ENCODE measurements at regions not wholly inside any gene's neighbourhood (a gene's known extent, or its start where the extent isn't known, plus 50 kb on each side); places are given as distances from the start of the nearest gene placed in this dataset.

GRCh38 chr1:163745204-163745603 is 423.4 kb downstream of the NUF2 start:
- no peaks in the 10 kb centered on the region for H3K27me3 ChIP-seq
- H3K27ac ChIP-seq: no peak overlapping the region
- no peaks in the 10 kb centered on the region for H3K4me1 ChIP-seq
- no peak overlapping the region for H3K4me3 ChIP-seq
- no peak for DNase-seq
- H3K36me3 ChIP-seq: no peaks in the 10 kb centered on the region
- TF ChIP-seq CTCF (IDR thresholded peaks at IDR 0.05) (no peak), POLR2A (IDR thresholded peaks at IDR 0.05) (no peak)
- no peaks in the 10 kb centered on the region for H3K9me3 ChIP-seq

- Histone ChIP-seq H3K4me3 (no peak overlapping the region), H3K4me1 (no peaks in the 10 kb centered on the region), H3K9me3 (no peaks in the 10 kb centered on the region), H3K36me3 (no peaks in the 10 kb centered on the region), H3K27me3 (no peaks in the 10 kb centered on the region), H3K27ac (no peak overlapping the region)
- TF ChIP-seq POLR2A (IDR thresholded peaks at IDR 0.05) (no peak), CTCF (IDR thresholded peaks at IDR 0.05) (no peak)
- no peak for DNase-seq
Observed at GRCh38 chr1:163747261-163747660, 425.5 kb downstream of the NUF2 start.

- TF ChIP-seq CTCF (IDR thresholded peaks at IDR 0.05): no peak
- TF ChIP-seq POLR2A (IDR thresholded peaks at IDR 0.05): no peak
- Histone ChIP-seq H3K36me3 (no peaks in the 10 kb centered on the region), H3K4me3 (no peak overlapping the region), H3K9me3 (no peaks in the 10 kb centered on the region), H3K27me3 (no peaks in the 10 kb centered on the region), H3K27ac (no peak overlapping the region), H3K4me1 (no peaks in the 10 kb centered on the region)
- no peak for DNase-seq
Observed at GRCh38 chr1:163747855-163748254, 426.1 kb downstream of the NUF2 start.

- no peaks in the 10 kb centered on the region for H3K27me3 ChIP-seq
- H3K27ac ChIP-seq: no peak overlapping the region
- DNase-seq: no peak
- TF ChIP-seq POLR2A (IDR thresholded peaks at IDR 0.05) (no peak), CTCF (IDR thresholded peaks at IDR 0.05) (no peak)
- no peaks in the 10 kb centered on the region for H3K9me3 ChIP-seq
- no peak overlapping the region for H3K4me3 ChIP-seq
- H3K4me1 ChIP-seq: no peaks in the 10 kb centered on the region
- no peaks in the 10 kb centered on the region for H3K36me3 ChIP-seq
Observed at GRCh38 chr1:163758977-163759670, 437.4 kb downstream of the NUF2 start.

- Histone ChIP-seq H3K36me3 (no peaks in the 10 kb centered on the region), H3K4me3 (no peak overlapping the region), H3K9me3 (no peaks in the 10 kb centered on the region), H3K4me1 (no peaks in the 10 kb centered on the region), H3K27me3 (no peaks in the 10 kb centered on the region), H3K27ac (no peak overlapping the region)
- TF ChIP-seq CTCF (IDR thresholded peaks at IDR 0.05) (no peak), POLR2A (IDR thresholded peaks at IDR 0.05) (no peak)
- DNase-seq: no peak
Observed at GRCh38 chr1:163761898-163762297, 440.1 kb downstream of the NUF2 start.

Data from Peyer's patch (tissue), 4 donors.